RWPE1 (cell line): ENCODE measurements at regions not wholly inside any gene's neighbourhood (a gene's known extent, or its start where the extent isn't known, plus 50 kb on each side); places are given as distances from the start of the nearest gene placed in this dataset.
"Not testable (repeated sequence)": the region's sequence is repeated elsewhere in the genome, so short reads cannot be mapped to it uniquely, and the experiment has no call there.

Source experiments
- CTCF ChIA-PET: fragments of 350-600 bp; sonication (Branson Sonifier 250); formaldehyde crosslinking; extraction: SDS; loops from one replicate; lab custom pipeline; 2021; lab: Yijun Ruan, JAX
- POLR2A ChIA-PET: fragments of 400-600 bp; formaldehyde crosslinking; extraction: SDS; loops from one replicate; lab custom pipeline; 2020; ENCODE audit warnings: antibody characterized with exemption; ENCODE audit not compliant: low non-redundant PET; lab: Yijun Ruan, JAX
- DNase-seq: peaks from one replicate; pipeline ENCODE4 v3.0.0; 2012; ENCODE audit warnings: low spot score
- H3K27ac ChIP-seq: fragments of 450-650 bp; 2 replicates; pipeline ENCODE4 v1.5.1; 2017
- TF ChIP-seq, protein P1 (sequence below): fragments of 450-650 bp; conservative IDR thresholded peaks from 2 replicates; pipeline ENCODE4 v1.5.1; 2017; ENCODE audit warnings: low read depth, mild to moderate bottlenecking

DNA sequence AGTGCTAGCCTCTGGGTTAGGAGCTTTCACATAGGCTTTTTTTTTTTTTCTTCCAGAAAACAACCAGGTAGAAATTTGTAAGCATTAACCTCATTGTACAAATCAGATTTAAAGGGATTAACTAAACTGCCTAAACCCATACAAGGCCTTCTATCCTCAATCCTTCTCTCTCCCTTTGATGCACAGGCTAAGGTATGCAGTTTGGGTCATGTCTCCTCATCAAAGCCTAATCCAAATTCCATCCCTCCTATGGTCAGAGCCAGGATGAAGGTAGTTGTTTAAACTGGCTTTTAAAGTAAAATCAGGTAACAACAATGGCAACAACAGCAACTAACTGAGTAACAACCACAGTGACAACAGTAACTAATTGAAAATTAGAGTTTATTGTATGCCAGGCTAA, 115.6 kb upstream of the SOX2 start:
- H3K27ac ChIP-seq, result no peak overlapping the region
- TF ChIP-seq, protein P1, sequence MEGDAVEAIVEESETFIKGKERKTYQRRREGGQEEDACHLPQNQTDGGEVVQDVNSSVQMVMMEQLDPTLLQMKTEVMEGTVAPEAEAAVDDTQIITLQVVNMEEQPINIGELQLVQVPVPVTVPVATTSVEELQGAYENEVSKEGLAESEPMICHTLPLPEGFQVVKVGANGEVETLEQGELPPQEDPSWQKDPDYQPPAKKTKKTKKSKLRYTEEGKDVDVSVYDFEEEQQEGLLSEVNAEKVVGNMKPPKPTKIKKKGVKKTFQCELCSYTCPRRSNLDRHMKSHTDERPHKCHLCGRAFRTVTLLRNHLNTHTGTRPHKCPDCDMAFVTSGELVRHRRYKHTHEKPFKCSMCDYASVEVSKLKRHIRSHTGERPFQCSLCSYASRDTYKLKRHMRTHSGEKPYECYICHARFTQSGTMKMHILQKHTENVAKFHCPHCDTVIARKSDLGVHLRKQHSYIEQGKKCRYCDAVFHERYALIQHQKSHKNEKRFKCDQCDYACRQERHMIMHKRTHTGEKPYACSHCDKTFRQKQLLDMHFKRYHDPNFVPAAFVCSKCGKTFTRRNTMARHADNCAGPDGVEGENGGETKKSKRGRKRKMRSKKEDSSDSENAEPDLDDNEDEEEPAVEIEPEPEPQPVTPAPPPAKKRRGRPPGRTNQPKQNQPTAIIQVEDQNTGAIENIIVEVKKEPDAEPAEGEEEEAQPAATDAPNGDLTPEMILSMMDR, result no peak
- ChIA-PET POLR2A (no interaction called here), CTCF (interaction anchor here (0.6 kb wide), 1 partner anchor 161 kb away, joined by 3 read pairs; no protein-coding TSS in a partner anchor)
- no peak for DNase-seq

GRCh38 chr3:181590939-181591338, 120.8 kb upstream of the SOX2 start:
- CTCF ChIA-PET, POLR2A ChIA-PET, H3K27ac ChIP-seq, DNase-seq: not testable (repeated sequence)

DNA sequence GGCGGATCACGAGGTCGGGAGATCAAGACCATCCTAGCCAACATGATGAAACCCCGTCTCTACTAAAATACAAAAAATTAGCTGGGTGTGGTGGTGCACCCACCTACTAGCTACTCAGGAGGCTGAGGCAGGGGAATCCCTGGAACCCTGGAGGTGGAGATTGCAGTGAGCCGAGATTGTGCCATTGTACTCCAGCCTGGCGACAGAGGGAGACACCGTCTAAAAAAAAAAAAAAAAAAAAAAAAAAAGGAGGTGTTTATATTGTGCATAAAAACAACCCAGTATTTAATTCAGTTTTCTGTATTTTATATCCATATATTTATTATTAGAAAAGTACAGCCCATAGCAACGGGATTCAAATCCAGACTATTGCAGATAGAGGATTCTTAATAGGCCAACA, 129.1 kb upstream of the SOX2 start:
- no peak overlapping the region for H3K27ac ChIP-seq
- no peak for DNase-seq
- TF ChIP-seq, protein P1, result no peak
- ChIA-PET CTCF (no interaction called here), POLR2A (no interaction called here)

- POLR2A ChIA-PET, result no interaction called here
- no peak for DNase-seq
Observed at GRCh38 chr3:181581656-181582055, 130.1 kb upstream of the SOX2 start.

DNA sequence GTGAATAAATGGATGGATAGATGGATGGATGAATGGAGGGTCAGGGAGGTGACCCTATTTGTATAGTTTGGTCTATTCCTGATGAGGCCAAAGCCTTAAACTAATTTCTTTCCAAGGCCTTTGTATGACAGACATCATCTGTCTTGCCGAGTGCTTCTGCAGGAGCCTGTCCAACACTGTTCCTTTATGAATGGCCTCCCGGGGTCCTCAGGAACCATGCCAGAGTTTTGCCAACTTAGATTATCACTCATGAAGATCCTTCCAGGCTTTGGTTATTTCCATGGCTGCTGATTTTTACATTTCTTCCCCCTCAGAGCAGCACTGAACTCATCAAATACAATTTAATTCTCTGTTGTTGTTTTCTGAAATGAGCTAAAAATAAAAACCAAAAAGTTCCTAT, 133.0 kb upstream of the SOX2 start:
- POLR2A ChIA-PET, result no interaction called here
- TF ChIP-seq, protein P1, result no peak
- H3K27ac ChIP-seq, result no peak overlapping the region
- no peak for DNase-seq
- CTCF ChIA-PET, result interaction anchor here (0.7 to 0.9 kb wide), 2 partner anchors 11 to 85 kb away, joined by 3 read pairs; no protein-coding TSS in a partner anchor

More at GRCh38 chr3:181581656-181582055, 130.1 kb upstream of the SOX2 start:
- TF ChIP-seq, protein P1, result no peak
- no peak overlapping the region for H3K27ac ChIP-seq
- CTCF ChIA-PET, result no interaction called here

- H3K27ac ChIP-seq, result no peak overlapping the region
- ChIA-PET POLR2A (no interaction called here), CTCF (no interaction called here)
- TF ChIP-seq, protein P1, result no peak
- no peak for DNase-seq
Observed at GRCh38 chr3:181572432-181572831, 139.3 kb upstream of the SOX2 start.

- POLR2A ChIA-PET, result no interaction called here
- TF ChIP-seq, protein P1, result no peak
- CTCF ChIA-PET, result no interaction called here
- no peak for DNase-seq
- no peak overlapping the region for H3K27ac ChIP-seq
Observed at GRCh38 chr3:181570472-181570871, 141.3 kb upstream of the SOX2 start.
